ENCODE measurements at regions not wholly inside any gene's neighbourhood (a gene's known extent, or its start where the extent isn't known, plus 50 kb on each side); places are given as distances from the start of the nearest gene placed in this dataset.
"Not testable (repeated sequence)": the region's sequence is repeated elsewhere in the genome, so short reads cannot be mapped to it uniquely, and the experiment has no call there.

GRCh38 chr4:18138076-18138665 lies 116.6 kb upstream of the LCORL start:
- Histone ChIP-seq H3K4me1 (ENCODE audit: insufficient read depth, low read length) (no peaks in the 10 kb centered on the region), H3K4me3 (ENCODE audit: low read length) (no peak overlapping the region), H3K9me3 (ENCODE audit: insufficient read depth, low read depth, low read length) (no peaks in the 10 kb centered on the region), H3K27me3 (ENCODE audit: insufficient read depth, low read length) (no peaks in the 10 kb centered on the region), H3K9ac (ENCODE audit: low read depth, low read length) (no peak overlapping the region), H3K36me3 (ENCODE audit: insufficient read depth, low read length) (no peaks in the 10 kb centered on the region), H3K27ac (ENCODE audit: low read depth, low read length) (no peak overlapping the region)
- 92% methylated on average over 9 of the region's 9 CpGs for WGBS

- Histone ChIP-seq H3K9me3 (ENCODE audit: insufficient read depth, low read depth, low read length) (no peaks in the 10 kb centered on the region), H3K36me3 (ENCODE audit: insufficient read depth, low read length) (no peaks in the 10 kb centered on the region), H3K4me1 (ENCODE audit: insufficient read depth, low read length) (peaks cover 8% of the 10 kb centered on the region), H3K4me3 (ENCODE audit: low read length) (no peak overlapping the region), H3K27me3 (ENCODE audit: insufficient read depth, low read length) (no peaks in the 10 kb centered on the region), H3K9ac (ENCODE audit: low read depth, low read length) (no peak overlapping the region), H3K27ac (ENCODE audit: low read depth, low read length) (no peak overlapping the region)
These were observed 112.6 kb upstream of the LCORL start for GRCh38 chr4:18134111-18134510.

DNA sequence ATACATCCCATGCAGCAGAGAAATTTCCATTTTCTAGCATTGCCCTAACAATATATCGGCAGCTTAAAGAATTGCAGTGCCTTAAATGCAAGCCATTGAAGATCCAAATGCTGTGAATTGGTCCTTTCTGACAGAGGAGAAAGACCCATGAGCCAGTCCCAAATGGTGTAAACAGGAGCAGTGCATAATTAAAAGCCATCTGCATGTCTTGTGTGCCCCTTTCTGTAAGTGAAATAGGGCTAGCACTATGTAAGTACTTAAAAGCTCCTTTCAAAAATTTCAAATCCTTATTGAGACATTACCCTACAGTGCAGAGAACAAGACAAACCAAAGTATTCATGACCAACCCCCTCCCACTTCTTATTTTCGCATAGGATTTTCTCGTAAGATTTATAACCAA lies 108.7 kb upstream of the LCORL start:
- WGBS, result 93% methylated on average over 3 of the region's 3 CpGs
- H3K27me3 ChIP-seq (ENCODE audit: insufficient read depth, low read length), result no peaks in the 10 kb centered on the region
- no peak overlapping the region for H3K27ac ChIP-seq (ENCODE audit: low read depth, low read length)
- H3K4me1 ChIP-seq (ENCODE audit: insufficient read depth, low read length), result peaks cover 8% of the 10 kb centered on the region
- H3K4me3 ChIP-seq (ENCODE audit: low read length), result no peak overlapping the region
- H3K9me3 ChIP-seq (ENCODE audit: insufficient read depth, low read depth, low read length), result no peaks in the 10 kb centered on the region
- no peaks in the 10 kb centered on the region for H3K36me3 ChIP-seq (ENCODE audit: insufficient read depth, low read length)
- no peak overlapping the region for H3K9ac ChIP-seq (ENCODE audit: low read depth, low read length)

DNA sequence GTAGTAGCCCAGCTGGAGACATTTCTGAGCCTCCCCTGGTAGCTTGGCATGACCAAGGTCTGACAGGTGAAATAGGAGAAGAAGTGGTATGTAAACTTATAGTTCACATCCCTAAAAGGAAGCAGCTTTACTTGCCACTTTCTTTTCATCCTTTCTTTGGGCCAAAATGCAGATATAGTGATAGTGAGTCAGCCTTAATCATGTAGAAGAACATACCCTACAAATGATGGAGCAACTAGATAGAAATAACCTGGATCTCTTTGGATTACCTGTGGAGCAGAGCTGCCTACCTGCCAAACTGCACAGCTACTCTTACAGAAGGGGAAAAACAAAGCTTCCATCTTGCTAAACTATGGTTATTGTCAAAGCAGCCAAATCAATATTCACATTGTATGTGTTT lies 106.7 kb upstream of the LCORL start:
- Histone ChIP-seq H3K4me3 (ENCODE audit: low read length) (no peak overlapping the region), H3K9me3 (ENCODE audit: insufficient read depth, low read depth, low read length) (no peaks in the 10 kb centered on the region), H3K27me3 (ENCODE audit: insufficient read depth, low read length) (no peaks in the 10 kb centered on the region), H3K9ac (ENCODE audit: low read depth, low read length) (no peak overlapping the region), H3K27ac (ENCODE audit: low read depth, low read length) (no peak overlapping the region), H3K4me1 (ENCODE audit: insufficient read depth, low read length) (peaks cover 8% of the 10 kb centered on the region), H3K36me3 (ENCODE audit: insufficient read depth, low read length) (no peaks in the 10 kb centered on the region)

DNA sequence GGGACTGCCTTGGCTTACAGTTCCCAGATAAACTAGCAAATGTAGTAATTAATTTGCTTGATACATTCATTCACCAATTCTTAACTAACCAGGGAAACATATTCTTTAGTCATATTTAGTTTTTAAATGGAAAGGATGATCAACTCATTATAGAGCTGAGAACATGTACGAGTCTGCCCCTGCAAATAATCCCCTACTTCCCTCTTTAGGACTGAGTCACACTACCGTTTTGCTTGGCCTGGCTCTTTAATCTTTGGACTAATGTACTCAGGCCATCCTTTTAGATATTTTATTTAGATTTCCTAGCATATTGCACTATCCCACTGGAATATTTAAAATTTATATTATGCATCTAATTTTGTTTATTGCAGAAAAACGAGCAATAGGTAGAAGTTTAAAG lies 105.5 kb upstream of the LCORL start:
- Histone ChIP-seq H3K27me3 (ENCODE audit: insufficient read depth, low read length) (no peaks in the 10 kb centered on the region), H3K36me3 (ENCODE audit: insufficient read depth, low read length) (no peaks in the 10 kb centered on the region), H3K4me3 (ENCODE audit: low read length) (no peak overlapping the region), H3K9me3 (ENCODE audit: insufficient read depth, low read depth, low read length) (no peaks in the 10 kb centered on the region), H3K4me1 (ENCODE audit: insufficient read depth, low read length) (peaks cover 6% of the 10 kb centered on the region), H3K27ac (ENCODE audit: low read depth, low read length) (no peak overlapping the region), H3K9ac (ENCODE audit: low read depth, low read length) (no peak overlapping the region)
- WGBS, result 98% methylated on average over 2 of the region's 3 CpGs

DNA sequence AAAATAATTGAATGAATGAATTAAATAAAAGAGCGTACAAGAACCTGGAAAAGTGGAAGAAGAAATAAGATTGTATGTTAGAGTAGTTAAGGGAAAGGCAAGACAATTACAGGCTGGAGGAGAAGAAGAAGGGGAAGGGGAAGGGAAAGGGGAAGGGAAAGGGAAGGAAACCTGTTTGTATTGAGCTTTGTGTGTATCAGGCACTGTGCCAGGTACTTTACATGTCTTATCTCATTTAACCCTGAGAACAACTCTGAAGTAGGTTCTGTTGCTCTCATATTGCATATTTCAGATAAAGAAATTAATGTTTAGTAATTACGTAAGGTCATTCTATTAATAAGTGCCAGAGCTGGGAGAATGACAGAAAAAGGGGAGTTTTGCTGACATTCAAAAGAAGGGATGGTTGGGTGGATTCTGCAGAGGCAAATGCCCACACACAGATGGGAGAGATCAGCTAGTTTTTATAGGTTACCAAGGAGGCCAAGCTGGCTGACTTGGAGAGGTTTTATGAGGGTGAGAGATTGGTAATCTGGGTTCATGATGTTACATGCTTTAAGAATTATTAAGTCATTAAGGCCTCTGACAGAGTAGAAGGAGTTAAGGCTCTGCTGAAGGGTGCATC lies 92.3 kb upstream of the LCORL start:
- Histone ChIP-seq H3K27me3 (ENCODE audit: insufficient read depth, low read length) (no peaks in the 10 kb centered on the region), H3K4me1 (ENCODE audit: insufficient read depth, low read length) (no peaks in the 10 kb centered on the region), H3K9me3 (ENCODE audit: insufficient read depth, low read depth, low read length) (no peaks in the 10 kb centered on the region), H3K27ac (ENCODE audit: low read depth, low read length) (no peak overlapping the region), H3K36me3 (ENCODE audit: insufficient read depth, low read length) (no peaks in the 10 kb centered on the region), H3K4me3 (ENCODE audit: low read length) (no peak overlapping the region), H3K9ac (ENCODE audit: low read depth, low read length) (no peak overlapping the region)
- WGBS, result 95% methylated on average over 2 of the region's 2 CpGs

DNA sequence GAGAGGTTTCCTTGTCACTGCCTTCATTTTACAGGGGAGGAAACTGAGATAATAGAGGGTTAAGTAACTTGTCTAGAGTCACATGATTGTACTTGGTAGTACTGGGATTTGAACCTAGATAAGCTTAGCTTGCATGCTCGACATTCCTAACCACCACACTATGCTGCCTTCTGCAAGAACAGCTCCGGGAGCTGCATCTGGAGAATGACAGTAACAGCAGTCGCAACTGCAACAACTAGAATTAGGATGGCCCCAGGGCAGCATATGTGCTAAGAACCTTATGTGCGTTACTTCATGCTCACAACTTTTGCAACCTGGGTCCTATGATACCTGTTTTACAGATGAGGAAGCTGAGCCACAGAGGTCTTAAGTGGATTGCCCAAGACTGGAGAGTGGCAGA lies 89.5 kb upstream of the LCORL start:
- Histone ChIP-seq H3K9ac (ENCODE audit: low read depth, low read length) (no peak overlapping the region), H3K4me3 (ENCODE audit: low read length) (no peak overlapping the region), H3K27ac (ENCODE audit: low read depth, low read length) (no peak overlapping the region), H3K27me3 (ENCODE audit: insufficient read depth, low read length) (no peaks in the 10 kb centered on the region), H3K4me1 (ENCODE audit: insufficient read depth, low read length) (no peaks in the 10 kb centered on the region), H3K9me3 (ENCODE audit: insufficient read depth, low read depth, low read length) (no peaks in the 10 kb centered on the region), H3K36me3 (ENCODE audit: insufficient read depth, low read length) (no peaks in the 10 kb centered on the region)
- 80% methylated on average over 4 of the region's 4 CpGs for WGBS

DNA sequence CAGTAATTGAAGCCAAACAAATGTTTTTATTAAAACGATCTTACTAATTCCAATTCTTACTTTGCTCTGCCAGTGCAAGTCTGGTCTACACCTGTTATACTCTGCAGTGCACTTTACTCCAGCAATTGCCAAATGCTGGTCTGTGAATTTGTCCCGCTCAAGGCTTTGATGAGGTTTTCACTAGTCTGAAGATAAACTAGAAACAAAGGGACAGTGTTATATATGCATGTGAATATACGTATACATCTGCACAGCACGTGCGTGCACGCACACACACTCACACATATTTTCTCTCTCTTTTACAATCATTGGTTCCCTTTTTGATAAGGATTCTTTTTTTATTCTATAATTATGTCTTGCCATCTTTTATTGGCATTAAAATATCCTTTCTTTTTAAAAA lies 88.5 kb upstream of the LCORL start:
- WGBS, result 91% methylated on average over 3 of the region's 6 CpGs
- H3K27ac ChIP-seq (ENCODE audit: low read depth, low read length), result no peak overlapping the region
- no peak overlapping the region for H3K9ac ChIP-seq (ENCODE audit: low read depth, low read length)
- no peaks in the 10 kb centered on the region for H3K4me1 ChIP-seq (ENCODE audit: insufficient read depth, low read length)
- H3K4me3 ChIP-seq (ENCODE audit: low read length), result no peak overlapping the region
- no peaks in the 10 kb centered on the region for H3K27me3 ChIP-seq (ENCODE audit: insufficient read depth, low read length)
- H3K36me3 ChIP-seq (ENCODE audit: insufficient read depth, low read length), result no peaks in the 10 kb centered on the region
- no peaks in the 10 kb centered on the region for H3K9me3 ChIP-seq (ENCODE audit: insufficient read depth, low read depth, low read length)

DNA sequence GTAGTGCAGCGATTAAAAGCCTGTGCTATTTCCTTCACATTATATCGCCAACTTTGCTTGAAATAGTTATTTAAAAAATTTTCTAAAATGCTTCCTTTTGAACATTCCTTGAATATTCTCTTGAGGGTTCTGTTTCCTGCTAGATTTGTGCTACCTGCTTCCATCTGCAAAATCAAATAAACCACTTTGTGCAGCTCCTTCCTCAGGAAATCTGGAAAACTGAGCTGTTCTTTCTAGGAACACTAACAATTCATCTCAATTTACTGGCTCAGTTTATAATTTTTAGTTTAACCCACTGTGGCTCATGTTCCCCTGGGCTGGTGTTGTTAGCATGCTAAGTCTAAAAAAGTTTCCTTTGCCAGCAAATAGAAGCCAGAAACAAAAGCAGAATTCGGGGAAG lies 88.1 kb upstream of the LCORL start:
- Histone ChIP-seq H3K36me3 (ENCODE audit: insufficient read depth, low read length) (no peaks in the 10 kb centered on the region), H3K9ac (ENCODE audit: low read depth, low read length) (no peak overlapping the region), H3K4me1 (ENCODE audit: insufficient read depth, low read length) (no peaks in the 10 kb centered on the region), H3K9me3 (ENCODE audit: insufficient read depth, low read depth, low read length) (no peaks in the 10 kb centered on the region), H3K4me3 (ENCODE audit: low read length) (no peak overlapping the region), H3K27ac (ENCODE audit: low read depth, low read length) (no peak overlapping the region), H3K27me3 (ENCODE audit: insufficient read depth, low read length) (no peaks in the 10 kb centered on the region)
- WGBS, result 97% methylated on average over 1 of the region's 3 CpGs

DNA sequence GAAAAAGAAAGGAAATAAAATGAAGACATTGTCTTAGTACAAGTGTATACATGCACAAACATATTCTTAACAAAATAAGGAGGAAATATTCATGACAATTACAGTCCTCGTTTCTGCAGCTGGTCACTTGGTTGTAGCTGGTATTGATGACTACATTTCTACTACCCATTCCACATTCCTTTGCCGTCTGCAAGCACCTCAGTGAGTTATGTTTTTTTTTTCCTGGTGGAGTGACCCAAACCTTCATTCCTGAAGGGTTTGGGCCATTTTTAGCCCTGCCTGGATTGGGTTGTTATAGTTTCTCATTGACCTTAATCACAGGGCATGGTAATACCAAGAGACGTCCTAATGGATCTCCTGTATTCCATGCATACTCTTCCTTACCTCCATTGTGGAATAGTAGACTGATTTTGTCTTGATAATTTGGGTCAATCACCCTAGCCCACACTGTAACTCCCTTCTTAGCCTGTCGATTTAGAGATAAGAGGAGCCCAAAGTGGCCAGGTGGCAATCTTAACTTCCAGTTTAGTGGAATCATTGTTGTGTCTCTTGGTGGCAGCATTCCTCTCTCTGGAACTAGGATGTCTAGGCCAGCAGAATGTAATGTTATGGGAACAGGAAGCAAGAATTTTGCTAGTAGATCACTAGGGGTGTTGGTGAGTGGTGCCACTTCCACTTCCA lies 86.4 kb upstream of the LCORL start:
- not testable (repeated sequence) for H3K36me3 ChIP-seq (ENCODE audit: insufficient read depth, low read length); H3K27me3 ChIP-seq (ENCODE audit: insufficient read depth, low read length); H3K9me3 ChIP-seq (ENCODE audit: insufficient read depth, low read depth, low read length); H3K9ac ChIP-seq (ENCODE audit: low read depth, low read length); H3K4me3 ChIP-seq (ENCODE audit: low read length); H3K27ac ChIP-seq (ENCODE audit: low read depth, low read length); H3K4me1 ChIP-seq (ENCODE audit: insufficient read depth, low read length)
- 90% methylated on average over 1 of the region's 4 CpGs for WGBS

DNA sequence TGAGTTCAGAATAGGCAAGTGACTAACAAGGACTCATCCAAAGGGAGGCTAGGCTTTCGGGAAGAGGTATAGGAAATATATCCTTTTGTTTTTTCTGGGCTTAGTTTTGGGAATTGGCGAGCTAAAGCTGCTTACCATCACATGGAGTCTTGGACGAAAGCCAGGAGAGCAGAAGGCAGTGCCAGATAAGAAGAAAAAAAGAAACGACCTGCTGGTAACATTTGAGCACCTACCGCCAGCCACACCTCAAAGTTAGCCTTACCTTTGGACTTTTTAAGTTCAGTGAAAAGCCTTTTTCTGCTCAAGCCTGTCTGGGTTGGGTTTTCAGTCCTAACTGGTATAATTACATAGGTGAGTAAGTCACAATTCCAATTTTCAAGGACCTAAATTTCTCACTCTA lies 85.1 kb upstream of the LCORL start:
- H3K4me1 ChIP-seq (ENCODE audit: insufficient read depth, low read length), result no peaks in the 10 kb centered on the region
- no peak overlapping the region for H3K27ac ChIP-seq (ENCODE audit: low read depth, low read length)
- no peaks in the 10 kb centered on the region for H3K9me3 ChIP-seq (ENCODE audit: insufficient read depth, low read depth, low read length)
- no peaks in the 10 kb centered on the region for H3K27me3 ChIP-seq (ENCODE audit: insufficient read depth, low read length)
- no peak overlapping the region for H3K4me3 ChIP-seq (ENCODE audit: low read length)
- 94% methylated on average over 5 of the region's 5 CpGs for WGBS
- no peak overlapping the region for H3K9ac ChIP-seq (ENCODE audit: low read depth, low read length)
- no peaks in the 10 kb centered on the region for H3K36me3 ChIP-seq (ENCODE audit: insufficient read depth, low read length)

All from HUES64 (cell line).